ENCODE measurements at regions not wholly inside any gene's neighbourhood (a gene's known extent, or its start where the extent isn't known, plus 50 kb on each side); places are given as distances from the start of the nearest gene placed in this dataset.
"Not testable (repeated sequence)": the region's sequence is repeated elsewhere in the genome, so short reads cannot be mapped to it uniquely, and the experiment has no call there.

DNA sequence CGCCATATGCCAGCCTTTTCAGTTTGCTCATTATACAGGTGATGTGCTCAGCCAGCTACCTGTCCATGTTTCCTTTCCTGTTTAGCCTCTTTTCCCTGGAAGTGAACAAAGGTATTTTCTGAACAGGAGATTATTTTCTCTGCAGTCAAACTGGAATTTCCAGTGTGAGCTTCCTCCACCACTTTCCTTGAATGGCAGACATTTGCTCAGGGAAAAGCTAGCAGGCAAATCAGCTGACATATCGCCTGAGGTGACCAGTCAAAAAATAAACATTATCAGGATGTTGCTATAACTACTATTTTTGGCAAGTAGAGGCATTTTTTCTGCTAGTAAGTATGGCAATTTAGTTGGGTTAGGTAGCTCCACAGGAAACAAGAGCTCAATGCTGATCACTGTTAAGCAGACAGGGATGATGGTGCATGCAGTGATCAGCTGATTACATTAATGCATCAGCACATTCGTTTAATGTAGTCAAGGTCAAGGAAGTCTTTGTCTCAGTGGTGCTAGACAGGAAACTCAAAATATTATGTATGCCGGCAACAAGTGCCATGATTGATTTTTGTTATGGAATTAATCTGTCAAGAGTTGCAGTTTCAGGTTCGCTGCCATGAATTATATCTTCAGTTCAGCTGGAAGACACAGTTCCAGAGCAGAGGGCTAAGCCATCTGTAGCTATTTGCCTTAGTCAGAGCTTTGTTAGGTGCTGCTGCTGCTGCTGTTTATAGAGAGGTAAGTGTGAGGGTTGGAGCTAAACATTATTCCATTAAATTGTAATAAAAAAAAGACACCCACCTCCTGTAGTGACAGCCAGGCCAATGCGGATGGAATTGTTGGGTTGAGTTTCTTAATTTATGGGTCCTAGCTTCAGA lies 179.7 kb upstream of the ST6GALNAC5 start:
- DNase-seq = no peak

DNA sequence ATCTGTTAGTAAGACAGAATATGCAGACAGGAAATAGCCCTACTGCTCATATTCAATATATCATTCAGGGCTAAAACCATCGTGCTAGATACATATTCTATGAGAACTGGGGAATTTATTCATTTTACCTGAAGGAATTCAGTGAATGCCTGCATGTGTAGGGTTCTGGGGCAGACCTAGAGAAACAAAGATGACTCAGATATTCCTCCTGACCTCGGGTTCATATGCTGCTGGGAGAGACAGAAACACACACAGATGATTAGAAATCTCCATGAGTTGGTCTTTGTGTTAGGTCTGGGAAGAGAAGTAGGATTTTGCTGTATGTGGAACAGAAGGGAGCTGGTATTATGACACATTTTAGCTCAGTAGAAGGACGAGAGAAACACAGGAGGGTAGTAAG lies 176.5 kb upstream of the ST6GALNAC5 start:
- DNase-seq = no peak

DNA sequence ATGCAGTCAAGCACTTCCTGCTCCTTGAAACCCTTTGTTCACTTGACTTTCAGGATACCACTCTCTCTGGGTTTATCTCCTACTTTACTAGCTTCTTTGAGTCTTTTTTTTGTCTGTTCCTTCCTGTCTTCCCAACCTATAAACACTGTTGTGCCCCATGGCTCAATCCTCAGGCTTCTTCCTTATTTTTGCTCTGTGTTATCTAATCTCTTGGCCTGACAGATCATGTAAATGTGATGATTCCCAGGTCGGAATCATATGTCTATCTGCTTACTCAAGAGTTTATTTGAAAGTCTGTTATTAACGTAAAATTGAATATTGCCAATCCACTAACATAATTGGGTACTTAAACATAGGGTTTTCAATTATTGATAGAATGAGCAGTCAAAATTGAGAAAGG lies 171.7 kb upstream of the ST6GALNAC5 start:
- DNase-seq = no peak

DNA sequence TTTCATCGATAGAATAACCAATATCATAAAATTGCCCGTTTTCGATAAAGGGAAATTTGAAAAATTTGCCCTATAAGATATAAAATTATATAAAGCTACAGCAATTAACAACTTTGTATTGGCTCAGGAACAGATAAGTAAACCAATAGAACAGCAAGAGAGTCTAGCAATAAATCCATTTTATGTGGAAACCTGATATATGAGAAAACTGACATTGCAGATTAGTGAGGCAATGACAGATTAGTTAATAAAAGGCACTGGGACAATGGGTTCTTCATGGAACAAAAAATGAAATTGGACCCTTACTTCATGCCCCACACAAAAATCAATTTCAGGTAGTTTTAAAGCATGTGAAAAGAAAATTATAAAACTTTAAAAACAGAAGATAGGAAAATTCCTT lies 169.9 kb upstream of the ST6GALNAC5 start:
- no peak for DNase-seq

DNA sequence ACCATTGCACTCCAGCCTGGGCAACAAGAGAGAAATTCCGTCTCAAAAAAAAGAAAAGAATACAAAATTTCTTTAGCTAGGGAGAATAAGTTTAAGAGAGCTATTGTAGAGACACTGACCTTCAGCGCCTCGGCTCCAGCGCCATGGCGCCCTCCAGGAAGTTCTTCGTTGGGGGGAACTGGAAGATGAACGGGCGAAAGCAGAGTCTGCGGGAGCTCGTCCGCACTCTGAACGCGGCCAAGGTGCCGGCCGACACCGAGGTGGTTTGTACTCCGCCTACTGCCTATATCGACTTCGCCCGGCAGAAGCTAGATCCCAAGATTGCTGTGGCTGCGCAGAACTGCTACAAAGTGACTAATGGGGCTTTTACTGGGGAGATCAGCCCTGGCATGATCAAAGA lies 167.6 kb upstream of the ST6GALNAC5 start:
- DNase-seq = not testable (repeated sequence)

DNA sequence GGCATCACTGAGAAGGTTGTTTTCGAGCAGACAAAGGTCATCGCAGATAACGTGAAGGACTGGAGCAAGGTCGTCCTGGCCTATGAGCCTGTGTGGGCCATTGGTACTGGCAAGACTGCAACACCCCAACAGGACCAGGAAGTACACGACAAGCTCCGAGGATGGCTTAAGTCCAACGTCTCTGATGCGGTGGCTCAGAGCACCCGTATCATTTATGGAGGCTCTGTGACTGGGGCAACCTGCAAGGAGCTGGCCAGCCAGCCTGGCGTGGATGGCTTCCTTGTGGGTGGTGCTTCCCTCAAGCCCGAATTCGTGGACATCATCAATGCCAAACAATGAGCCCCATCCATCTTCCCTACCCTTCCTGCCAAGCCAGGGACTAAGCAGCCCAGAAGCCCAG lies 167.1 kb upstream of the ST6GALNAC5 start:
- DNase-seq = not testable (repeated sequence)

DNA sequence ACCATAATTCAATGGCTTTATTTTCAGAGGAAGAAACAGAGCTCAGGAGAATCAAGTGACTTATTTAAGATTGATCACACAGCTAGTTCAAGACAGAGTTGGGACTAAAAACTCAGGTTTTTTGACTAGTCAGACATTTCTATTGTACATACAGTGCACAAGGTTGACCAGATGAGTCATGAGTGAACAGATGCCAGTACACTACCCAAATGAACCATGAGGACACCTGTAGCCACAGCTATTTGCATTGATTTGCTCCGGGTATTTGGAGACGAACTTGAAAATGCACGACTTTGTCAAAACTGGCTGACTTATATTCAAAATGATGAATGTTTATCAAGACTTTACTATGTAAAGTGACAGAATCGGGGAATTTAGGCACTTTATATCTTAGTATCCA lies 161.7 kb upstream of the ST6GALNAC5 start:
- no peak for DNase-seq

DNA sequence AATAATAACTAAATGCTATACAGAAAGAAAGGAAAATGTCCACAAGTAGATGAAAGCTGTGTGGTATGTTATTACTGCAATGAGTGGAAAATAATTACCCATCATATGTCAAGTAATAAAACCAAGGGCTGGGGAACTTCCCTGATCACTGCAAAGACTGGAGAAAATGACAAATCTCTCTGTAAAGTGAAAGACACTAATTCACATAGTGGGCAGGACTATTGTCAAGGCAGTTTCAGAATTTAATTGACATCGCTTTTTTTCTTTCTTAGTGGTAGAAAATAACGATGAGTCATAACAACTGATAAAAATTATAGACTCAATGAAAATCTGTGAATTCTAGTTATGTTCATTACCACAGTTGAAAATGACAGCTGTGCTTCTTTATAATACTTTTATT lies 153.7 kb upstream of the ST6GALNAC5 start:
- DNase-seq = no peak

DNA sequence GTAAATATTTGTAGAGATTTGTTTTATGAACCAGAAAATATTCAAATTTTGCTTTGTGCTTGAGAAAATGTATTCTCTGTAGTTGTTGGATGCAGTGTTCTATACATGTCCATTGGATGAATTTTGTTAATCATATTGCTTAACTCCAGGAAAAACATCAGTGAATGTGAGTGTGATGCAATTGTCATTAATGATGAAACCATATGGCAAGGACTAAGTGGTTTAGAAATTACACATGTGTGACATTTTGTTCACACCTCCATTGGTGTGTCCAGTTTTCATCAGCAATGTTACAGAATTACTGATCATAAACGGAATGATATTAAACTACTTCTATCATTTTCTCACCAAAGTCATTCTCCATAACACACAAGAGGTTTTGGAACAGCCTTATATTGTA lies 151.8 kb upstream of the ST6GALNAC5 start:
- no peak for DNase-seq

DNA sequence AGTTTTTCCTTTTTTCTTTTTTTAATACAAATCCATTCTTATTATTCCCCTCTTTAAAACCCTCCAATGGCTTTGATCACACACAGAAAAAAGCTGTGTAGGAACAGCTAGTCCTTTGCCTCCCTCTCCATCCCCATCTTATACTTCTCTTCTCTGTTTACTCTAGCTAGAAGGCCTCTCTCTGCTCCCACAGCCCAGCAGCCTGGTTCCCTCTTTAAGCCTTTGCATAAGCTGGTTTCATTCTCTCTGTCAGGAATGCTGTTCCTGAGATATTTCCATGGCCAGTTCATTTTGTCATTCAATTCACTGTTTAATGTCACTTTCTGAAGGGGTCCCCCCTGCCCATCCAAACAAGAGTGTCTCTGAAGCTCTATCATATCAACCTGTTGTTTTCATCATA lies 143.3 kb upstream of the ST6GALNAC5 start:
- no peak for DNase-seq

DNA sequence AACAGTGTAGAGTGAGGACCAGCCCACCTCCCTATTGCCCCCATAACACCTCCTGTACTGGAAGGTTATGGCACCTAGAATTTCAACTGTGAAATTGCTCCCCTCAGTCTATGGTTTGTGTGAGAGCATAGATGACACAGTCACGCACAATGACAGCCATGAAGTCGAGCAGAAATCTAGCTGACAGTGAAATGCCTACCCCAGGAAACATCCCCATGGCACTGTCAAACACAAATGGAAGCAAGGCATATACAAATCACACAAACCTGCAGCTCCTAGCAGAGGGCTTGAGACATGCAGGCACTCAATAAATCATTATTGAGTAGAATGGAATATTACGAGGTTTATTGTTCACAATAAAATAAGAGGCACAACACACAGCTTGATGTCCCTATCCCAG lies 142.5 kb upstream of the ST6GALNAC5 start:
- no peak for DNase-seq

DNA sequence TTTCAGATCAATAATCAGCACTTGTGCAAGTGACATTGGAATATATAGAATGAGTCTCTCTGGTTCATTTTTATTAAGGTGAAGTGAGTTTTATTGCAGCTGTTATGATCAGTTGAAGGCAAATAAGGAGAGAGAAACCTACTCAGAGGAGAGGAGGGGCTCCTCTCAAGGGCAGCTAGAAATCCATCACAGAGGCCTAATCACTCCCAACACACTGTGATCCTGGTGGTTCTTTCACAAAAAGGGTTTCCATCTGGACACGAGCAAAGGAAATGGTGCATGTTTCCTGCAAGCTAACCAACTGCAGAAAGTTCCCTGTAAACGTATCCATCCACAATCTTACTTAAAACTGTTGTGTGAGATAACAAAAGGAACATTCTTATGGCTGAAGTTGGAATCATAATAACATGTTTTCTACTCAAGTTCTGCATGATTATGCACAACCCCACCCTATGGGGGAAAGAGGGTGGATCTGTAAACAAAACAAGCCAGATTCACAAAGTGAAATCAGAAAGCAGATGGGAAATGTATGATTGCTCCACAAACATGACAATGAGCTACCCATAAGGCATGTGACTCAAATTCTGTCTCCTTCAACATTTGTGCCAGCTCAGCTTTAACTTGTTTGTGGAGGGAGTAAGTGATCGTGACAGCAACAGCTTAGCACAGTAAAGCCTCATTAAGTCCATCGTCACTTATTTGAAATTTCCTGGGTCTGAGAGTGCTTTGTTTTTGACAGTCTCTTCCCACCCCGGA lies 141.2 kb upstream of the ST6GALNAC5 start:
- no peak for DNase-seq

DNA sequence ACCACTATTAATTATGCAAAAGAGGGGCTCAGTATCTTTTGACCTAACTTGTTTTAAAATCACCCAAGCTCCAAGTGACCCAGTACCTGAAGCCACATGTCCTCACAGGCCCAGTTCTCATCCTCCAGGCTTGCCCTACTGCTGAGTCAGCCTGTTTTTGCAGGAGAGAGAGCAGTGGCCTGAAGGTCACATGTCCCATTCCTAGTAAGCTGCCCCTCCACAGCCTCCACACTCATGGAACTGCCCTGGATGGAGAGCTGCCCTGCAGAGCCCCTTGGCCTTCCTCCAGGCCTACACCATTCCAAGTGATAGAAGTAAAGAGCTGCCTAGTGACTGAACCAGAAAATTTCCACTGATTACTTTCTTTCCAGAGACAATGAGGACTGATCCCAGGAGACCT lies 139.8 kb upstream of the ST6GALNAC5 start:
- DNase-seq = no peak

DNA sequence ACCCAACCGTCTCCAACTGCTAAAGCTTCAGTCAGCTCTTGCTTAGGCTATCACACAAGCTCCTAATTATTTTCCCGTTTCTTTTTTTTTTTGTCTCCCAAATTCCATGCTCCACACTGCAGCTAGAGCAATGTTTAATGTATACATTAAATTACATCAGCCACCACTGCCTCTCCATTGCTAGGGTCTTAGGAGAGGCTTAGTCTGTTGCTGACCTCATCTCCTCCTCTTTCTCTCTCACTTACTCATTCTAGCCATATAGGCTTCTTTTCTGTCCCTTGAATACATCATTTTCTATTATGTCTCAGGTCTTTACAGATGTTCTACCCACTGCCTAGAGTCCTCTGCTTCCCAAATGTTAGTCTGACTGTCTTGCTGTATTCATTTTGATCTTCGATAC lies 138.1 kb upstream of the ST6GALNAC5 start:
- no peak for DNase-seq

DNA sequence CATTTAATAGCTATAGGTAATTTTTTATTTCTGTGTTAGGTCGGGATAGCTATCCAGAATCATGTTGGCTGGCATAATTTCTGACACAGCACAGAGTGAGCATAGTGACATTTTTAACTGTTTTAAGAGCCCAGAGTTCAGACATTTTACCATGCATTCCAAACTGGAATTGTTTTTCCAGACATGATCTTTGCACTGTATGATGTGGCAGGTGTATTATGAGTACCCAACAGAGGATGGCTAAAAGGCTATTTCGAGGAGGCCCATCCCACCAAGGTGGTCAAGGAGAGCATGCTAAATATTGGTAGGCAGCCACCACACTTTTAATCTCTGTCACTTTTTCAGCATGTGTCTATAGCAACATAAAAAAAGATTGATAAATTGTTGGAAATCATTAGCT lies 137.3 kb upstream of the ST6GALNAC5 start:
- no peak for DNase-seq

DNA sequence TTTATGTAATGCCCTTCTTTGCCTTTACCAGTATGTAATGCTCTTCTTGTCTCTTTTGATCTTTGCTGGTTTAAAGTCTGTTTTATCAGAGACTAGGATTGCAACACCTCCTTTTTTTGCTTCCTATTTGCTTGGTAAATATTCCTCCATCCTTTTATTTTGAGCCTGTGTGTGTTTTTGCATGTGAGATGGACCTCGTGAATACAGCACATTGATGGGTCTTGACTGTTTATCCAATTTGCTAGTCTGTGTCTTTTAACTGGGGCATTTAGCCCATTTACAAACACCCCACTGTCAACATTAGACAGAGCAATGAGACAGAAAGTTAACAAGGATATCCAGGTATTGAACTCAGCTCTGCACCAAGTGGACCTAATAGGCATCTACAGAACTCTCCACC lies 128.9 kb upstream of the ST6GALNAC5 start:
- not testable (repeated sequence) for DNase-seq

DNA sequence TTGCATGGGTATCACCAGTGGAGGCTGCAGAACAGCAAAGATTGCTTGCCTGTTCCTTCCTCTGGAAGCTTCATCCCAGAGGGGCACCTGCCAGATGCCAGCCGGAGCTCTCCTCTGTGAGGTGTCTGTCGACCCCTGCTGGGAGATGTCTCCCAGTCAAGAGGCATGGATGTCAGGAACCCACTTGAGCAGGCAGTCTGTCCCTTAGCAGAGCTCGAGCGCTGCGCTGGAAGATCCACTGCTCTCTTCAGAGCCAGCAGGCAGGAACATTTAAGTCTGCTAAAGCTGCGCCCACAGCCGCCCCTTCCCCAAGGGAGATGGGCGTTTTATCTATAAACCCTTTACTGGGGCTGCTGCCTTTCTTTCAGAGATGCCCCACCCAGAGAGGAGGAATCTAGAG lies 126.3 kb upstream of the ST6GALNAC5 start:
- DNase-seq = not testable (repeated sequence)

DNA sequence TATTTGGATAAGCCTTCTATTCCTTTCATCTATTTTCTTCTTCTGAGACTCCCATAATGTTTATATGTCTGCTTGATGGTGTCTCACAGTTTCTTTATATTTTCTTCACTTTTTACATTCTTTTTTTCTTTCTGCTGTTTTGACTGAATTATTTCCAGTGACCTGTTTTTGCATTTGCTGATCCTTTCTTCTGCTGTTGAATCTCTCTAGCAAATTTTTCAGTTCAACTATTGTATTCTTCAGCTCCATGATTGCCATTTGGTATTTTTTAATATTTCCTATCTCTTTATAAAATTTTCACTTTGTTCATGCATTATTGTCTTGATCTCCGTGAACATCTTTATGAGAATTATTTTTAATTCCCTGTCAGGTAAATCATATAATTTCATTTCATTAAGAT lies 122.3 kb upstream of the ST6GALNAC5 start:
- no peak for DNase-seq

DNA sequence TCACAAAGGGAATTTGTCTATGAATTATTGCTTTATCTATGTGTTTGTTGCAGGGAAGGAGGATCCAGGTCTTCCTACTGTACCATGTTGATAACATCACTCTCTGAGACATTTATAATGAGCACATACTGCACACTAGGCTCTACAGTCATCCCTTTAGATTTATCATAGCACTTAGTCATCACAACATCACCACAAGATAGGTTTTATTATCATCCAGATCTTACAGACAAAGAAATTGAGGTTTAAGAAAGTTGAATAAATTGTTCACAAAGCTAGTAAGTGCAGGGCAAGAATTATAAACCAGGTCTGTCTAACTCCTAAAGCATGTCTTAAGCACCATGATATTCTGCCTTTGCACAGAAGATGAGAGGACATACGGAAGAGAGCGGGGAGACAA lies 121.1 kb upstream of the ST6GALNAC5 start:
- DNase-seq = no peak

DNA sequence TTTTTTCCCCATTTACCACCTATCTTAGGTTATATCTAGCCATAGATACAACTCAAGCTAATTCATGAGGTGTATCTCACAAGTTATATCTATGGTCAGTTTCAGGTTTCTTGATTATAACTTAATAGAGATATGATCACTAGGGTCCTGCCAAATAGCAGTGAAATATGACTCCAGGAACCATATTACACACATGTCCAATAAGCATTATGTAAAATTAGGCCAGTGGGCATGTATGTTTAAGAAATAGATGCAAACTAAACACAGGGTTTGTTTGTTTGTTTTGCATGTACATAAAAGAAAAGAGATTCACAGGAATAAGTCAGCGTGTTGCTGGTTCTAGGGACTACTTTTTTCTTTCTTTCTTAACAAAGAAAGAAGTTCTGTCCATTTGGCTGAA lies 112.5 kb upstream of the ST6GALNAC5 start:
- no peak for DNase-seq

DNA sequence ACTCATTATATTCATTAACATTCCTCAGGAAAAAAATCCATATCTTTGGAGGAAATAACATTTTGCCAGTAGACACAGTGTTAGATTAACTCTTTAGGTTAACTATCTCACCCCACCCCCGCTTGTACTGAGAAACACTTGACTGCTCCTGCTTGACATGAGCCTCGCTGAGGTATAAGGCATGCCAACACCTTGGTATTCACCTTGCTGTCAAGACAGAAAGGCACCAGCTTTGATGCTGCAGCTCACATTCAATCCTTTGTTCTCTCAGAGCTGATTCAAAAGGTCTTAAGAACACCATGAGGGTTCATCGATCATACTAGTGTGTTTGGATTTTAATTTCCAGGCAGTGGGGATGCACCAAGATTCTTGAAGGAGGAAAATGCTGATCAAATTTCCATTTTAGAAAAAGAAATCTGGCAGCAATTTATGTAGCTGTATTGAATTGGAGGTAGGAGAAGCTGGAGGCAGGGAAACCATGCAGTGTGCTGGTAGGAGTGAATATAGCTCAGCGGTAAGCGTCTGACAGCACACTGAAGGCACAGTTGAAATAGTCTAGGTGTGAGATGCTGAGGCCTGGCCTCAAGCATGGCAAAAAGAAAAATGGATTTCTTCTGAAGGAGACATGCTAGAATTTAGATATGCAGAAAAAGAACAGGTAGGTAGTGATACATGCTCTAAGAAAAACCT lies 108.0 kb upstream of the ST6GALNAC5 start:
- DNase-seq = no peak

DNA sequence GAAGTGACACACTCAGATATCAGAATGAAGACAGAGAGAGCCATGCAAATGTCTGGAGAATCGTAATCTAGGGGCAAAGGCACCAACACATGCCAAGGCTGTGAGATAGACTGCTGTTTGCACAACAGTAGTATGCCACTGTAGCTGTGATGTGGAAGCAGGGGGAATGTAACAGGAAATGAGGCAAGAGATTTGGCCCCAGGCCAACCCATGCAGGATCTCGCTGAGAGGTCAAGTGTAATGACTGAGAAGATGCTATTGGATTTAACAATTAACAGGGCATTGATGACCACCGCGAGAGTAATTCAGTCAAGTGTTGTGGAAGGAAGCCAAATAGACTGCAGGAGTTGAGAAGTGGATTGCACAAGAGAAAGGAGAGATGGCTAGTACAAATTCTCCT lies 107.3 kb upstream of the ST6GALNAC5 start:
- DNase-seq = no peak

DNA sequence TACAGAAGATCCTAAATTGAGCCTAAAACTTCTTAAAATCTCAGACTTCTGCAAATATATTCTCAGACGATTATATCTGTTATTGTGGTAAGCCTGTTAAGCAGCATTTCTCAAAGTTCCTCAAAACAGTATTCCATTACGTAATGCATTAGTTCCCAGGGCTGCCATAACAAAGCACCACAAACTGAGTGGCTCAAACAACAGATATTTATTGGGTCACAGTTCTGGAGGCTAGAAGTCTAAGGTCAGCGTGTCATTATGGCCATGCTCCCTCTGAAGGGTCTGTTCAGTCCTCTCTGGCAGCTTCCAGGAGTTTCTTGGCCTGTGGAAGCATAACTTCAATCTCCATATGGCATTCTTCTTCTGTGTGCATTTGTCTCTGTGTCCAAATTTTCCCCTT lies 103.5 kb upstream of the ST6GALNAC5 start:
- peak; percentile 43 for DNase-seq
